ENCODE measurements at regions not wholly inside any gene's neighbourhood (a gene's known extent, or its start where the extent isn't known, plus 50 kb on each side); places are given as distances from the start of the nearest gene placed in this dataset.

GRCh38 chr12:130227641-130228040 is 65.4 kb downstream of the FZD10 start:
- no peak for DNase-seq
- no peaks in the 10 kb centered on the region for H3K4me1 ChIP-seq (ENCODE audit: control insufficient read depth, insufficient read depth, low read length)
- no peak overlapping the region for H3K4me3 ChIP-seq (ENCODE audit: low read length)
- peaks cover 4% of the 10 kb centered on the region for H3K9me3 ChIP-seq (ENCODE audit: control insufficient read depth, low read depth, low read length)
- no peaks in the 10 kb centered on the region for H3K36me3 ChIP-seq (ENCODE audit: control insufficient read depth, insufficient read depth, low read length)
- H3K27ac ChIP-seq (ENCODE audit: low read length), result no peak overlapping the region
- no peaks in the 10 kb centered on the region for H3K27me3 ChIP-seq (ENCODE audit: control insufficient read depth, insufficient read depth, low read length)
- WGBS (ENCODE audit: insufficient coverage, low lambda C conversion rate), result no CpG with 5 or more reads among the region's 4 CpGs

DNA sequence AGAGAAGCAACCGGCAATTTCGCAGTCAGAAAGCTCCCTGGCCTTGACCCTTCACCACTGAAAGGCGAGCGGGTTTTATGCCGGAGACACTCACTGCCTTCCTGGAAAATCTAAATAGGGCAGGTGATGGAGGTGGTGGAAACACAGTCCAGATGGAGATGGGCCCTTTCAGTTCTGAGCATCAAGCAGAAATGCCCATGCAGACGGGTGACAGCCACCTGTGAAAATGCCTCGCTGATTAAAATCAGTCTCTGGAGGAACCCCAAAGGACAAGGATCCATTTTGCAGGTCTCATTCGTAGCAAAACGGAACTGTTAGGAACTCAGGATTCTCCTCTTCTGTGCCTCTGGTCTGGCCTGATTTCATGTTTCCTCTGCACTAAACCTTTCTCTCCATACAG is 74.2 kb downstream of the FZD10 start:
- Histone ChIP-seq H3K4me3 (ENCODE audit: low read length) (no peak overlapping the region), H3K27ac (ENCODE audit: low read length) (no peak overlapping the region)
- no CpG with 5 or more reads among the region's 9 CpGs for WGBS (ENCODE audit: insufficient coverage, low lambda C conversion rate)

DNA sequence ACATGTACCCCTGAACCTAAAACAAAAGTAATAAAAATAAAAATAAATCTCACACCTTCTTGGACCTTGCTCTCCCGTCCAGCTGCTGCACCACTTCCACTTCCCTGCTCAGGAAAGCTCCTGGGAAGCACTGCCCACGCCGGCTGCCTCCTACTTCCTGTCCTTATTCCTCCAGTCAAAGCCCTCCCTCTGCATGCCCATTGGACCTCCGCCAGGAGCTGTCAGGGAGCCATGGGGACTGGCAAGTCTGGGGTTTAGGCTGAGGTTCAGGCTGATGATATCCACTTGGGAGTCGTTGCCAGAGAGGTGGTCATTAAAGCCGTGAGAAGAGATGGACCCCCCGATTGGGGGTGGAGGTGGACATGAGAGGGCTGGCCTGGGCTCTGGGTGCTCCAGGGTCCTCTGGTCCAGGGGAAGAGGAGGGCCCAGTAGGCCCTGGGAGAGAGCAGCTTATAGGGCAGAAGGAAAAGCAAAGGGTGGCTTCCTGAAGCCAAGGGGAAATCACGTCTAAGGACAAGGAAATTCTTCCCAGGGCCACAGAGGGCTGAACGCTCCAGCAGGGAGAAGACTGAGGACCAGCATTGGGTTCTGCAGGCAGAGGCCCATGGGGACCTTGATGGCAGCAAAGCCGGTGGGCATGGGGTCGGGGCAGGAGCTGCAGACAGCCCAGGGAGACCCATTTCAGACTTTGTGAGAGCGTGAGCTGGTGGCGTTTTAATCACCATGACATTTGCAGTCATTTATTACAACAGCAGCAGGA is 78.7 kb downstream of the FZD10 start:
- Histone ChIP-seq H3K36me3 (ENCODE audit: control insufficient read depth, insufficient read depth, low read length) (no peaks in the 10 kb centered on the region), H3K4me3 (ENCODE audit: low read length) (no peak overlapping the region)
- WGBS (ENCODE audit: insufficient coverage, low lambda C conversion rate), result no CpG with 5 or more reads among the region's 13 CpGs

More for the DNA sequence above, 74.2 kb downstream of the FZD10 start:
- no peaks in the 10 kb centered on the region for H3K9me3 ChIP-seq (ENCODE audit: control insufficient read depth, low read depth, low read length)
- no peaks in the 10 kb centered on the region for H3K36me3 ChIP-seq (ENCODE audit: control insufficient read depth, insufficient read depth, low read length)
- H3K27me3 ChIP-seq (ENCODE audit: control insufficient read depth, insufficient read depth, low read length), result no peaks in the 10 kb centered on the region
- no peaks in the 10 kb centered on the region for H3K4me1 ChIP-seq (ENCODE audit: control insufficient read depth, insufficient read depth, low read length)
- no peak for DNase-seq

GRCh38 chr12:130242506-130242905 is 80.2 kb downstream of the FZD10 start:
- no peak for DNase-seq
- H3K9me3 ChIP-seq (ENCODE audit: control insufficient read depth, low read depth, low read length), result no peaks in the 10 kb centered on the region
- no peaks in the 10 kb centered on the region for H3K36me3 ChIP-seq (ENCODE audit: control insufficient read depth, insufficient read depth, low read length)
- no peaks in the 10 kb centered on the region for H3K27me3 ChIP-seq (ENCODE audit: control insufficient read depth, insufficient read depth, low read length)
- H3K4me3 ChIP-seq (ENCODE audit: low read length), result no peak overlapping the region
- H3K4me1 ChIP-seq (ENCODE audit: control insufficient read depth, insufficient read depth, low read length), result no peaks in the 10 kb centered on the region
- no peak overlapping the region for H3K27ac ChIP-seq (ENCODE audit: low read length)
- WGBS (ENCODE audit: insufficient coverage, low lambda C conversion rate), result 100% methylated on average over 1 of the region's 7 CpGs

More for the DNA sequence above, 78.7 kb downstream of the FZD10 start:
- no peaks in the 10 kb centered on the region for H3K27me3 ChIP-seq (ENCODE audit: control insufficient read depth, insufficient read depth, low read length)
- no peaks in the 10 kb centered on the region for H3K9me3 ChIP-seq (ENCODE audit: control insufficient read depth, low read depth, low read length)
- no peak for DNase-seq
- no peak overlapping the region for H3K27ac ChIP-seq (ENCODE audit: low read length)
- H3K4me1 ChIP-seq (ENCODE audit: control insufficient read depth, insufficient read depth, low read length), result no peaks in the 10 kb centered on the region

GRCh38 chr12:130245251-130245650 is 83.0 kb downstream of the FZD10 start:
- Histone ChIP-seq H3K27me3 (ENCODE audit: control insufficient read depth, insufficient read depth, low read length) (no peaks in the 10 kb centered on the region), H3K27ac (ENCODE audit: low read length) (no peak overlapping the region), H3K4me1 (ENCODE audit: control insufficient read depth, insufficient read depth, low read length) (no peaks in the 10 kb centered on the region), H3K4me3 (ENCODE audit: low read length) (no peak overlapping the region), H3K36me3 (ENCODE audit: control insufficient read depth, insufficient read depth, low read length) (no peaks in the 10 kb centered on the region), H3K9me3 (ENCODE audit: control insufficient read depth, low read depth, low read length) (no peaks in the 10 kb centered on the region)
- no peak for DNase-seq
- WGBS (ENCODE audit: insufficient coverage, low lambda C conversion rate), result no CpG with 5 or more reads among the region's 6 CpGs

GRCh38 chr12:130246560-130246959 is 84.3 kb downstream of the FZD10 start:
- H3K9me3 ChIP-seq (ENCODE audit: control insufficient read depth, low read depth, low read length), result no peaks in the 10 kb centered on the region
- no peaks in the 10 kb centered on the region for H3K36me3 ChIP-seq (ENCODE audit: control insufficient read depth, insufficient read depth, low read length)
- no peak overlapping the region for H3K27ac ChIP-seq (ENCODE audit: low read length)
- no peaks in the 10 kb centered on the region for H3K27me3 ChIP-seq (ENCODE audit: control insufficient read depth, insufficient read depth, low read length)
- no peak overlapping the region for H3K4me3 ChIP-seq (ENCODE audit: low read length)
- DNase-seq, result no peak
- WGBS (ENCODE audit: insufficient coverage, low lambda C conversion rate), result 100% methylated on average over 1 of the region's 6 CpGs
- H3K4me1 ChIP-seq (ENCODE audit: control insufficient read depth, insufficient read depth, low read length), result no peaks in the 10 kb centered on the region

DNA sequence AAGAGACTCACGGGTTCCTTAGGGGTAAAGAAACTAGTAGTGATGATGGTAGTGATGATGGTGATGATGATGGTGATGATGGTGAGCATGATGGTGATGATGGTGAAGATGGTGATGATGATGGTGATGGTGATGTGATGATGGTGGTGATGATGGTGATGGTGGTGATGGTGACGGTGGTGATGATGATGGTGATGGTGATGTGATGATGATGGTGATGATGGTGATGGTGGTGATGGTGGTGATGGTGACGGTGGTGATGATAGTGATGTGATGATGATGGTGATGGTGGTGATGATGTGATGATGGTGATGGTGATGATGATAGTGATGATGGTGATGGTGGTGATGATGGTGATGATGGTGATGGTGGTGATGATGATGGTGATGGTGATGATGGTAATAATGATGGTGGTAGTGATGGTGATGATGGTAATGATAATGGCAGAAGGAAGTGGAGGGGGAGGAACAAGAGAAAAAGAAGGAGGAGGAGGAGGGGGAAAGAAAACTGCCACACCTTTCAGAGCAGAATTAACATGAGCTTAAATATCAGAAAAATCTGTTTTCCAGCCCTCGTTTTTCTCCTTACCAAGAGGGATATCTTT is 85.5 kb downstream of the FZD10 start:
- DNase-seq, result no peak
- no peaks in the 10 kb centered on the region for H3K27me3 ChIP-seq (ENCODE audit: control insufficient read depth, insufficient read depth, low read length)
- H3K9me3 ChIP-seq (ENCODE audit: control insufficient read depth, low read depth, low read length), result no peaks in the 10 kb centered on the region
- no peak overlapping the region for H3K4me3 ChIP-seq (ENCODE audit: low read length)
- H3K4me1 ChIP-seq (ENCODE audit: control insufficient read depth, insufficient read depth, low read length), result no peaks in the 10 kb centered on the region
- H3K36me3 ChIP-seq (ENCODE audit: control insufficient read depth, insufficient read depth, low read length), result no peaks in the 10 kb centered on the region
- H3K27ac ChIP-seq (ENCODE audit: low read length), result no peak overlapping the region
- WGBS (ENCODE audit: insufficient coverage, low lambda C conversion rate), result 73% methylated on average over 3 of the region's 4 CpGs

DNA sequence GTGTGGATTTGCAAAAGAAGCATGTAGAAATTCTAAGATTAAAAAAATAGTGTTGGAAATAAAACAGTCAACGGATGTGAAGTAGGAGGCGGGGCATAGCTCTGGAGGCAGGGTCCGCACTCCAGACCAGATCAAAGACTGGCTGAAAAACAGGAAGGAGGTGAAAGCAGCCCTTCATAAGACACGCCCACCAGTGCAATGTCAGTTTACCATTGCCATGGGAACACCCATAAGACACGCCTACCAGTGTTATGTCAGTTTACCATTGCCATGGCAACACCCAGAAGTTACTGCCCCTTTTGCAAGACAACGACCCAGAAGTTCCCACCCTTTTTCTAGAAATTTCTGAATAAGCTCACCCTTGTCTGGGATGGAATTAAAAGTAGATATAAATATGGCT is 87.1 kb downstream of the FZD10 start:
- H3K4me3 ChIP-seq (ENCODE audit: low read length), result no peak overlapping the region
- no peaks in the 10 kb centered on the region for H3K4me1 ChIP-seq (ENCODE audit: control insufficient read depth, insufficient read depth, low read length)
- H3K27me3 ChIP-seq (ENCODE audit: control insufficient read depth, insufficient read depth, low read length), result no peaks in the 10 kb centered on the region
- no peaks in the 10 kb centered on the region for H3K36me3 ChIP-seq (ENCODE audit: control insufficient read depth, insufficient read depth, low read length)
- no peak for DNase-seq
- no peak overlapping the region for H3K27ac ChIP-seq (ENCODE audit: low read length)
- 93% methylated on average over 2 of the region's 6 CpGs for WGBS (ENCODE audit: insufficient coverage, low lambda C conversion rate)
- no peaks in the 10 kb centered on the region for H3K9me3 ChIP-seq (ENCODE audit: control insufficient read depth, low read depth, low read length)

DNA sequence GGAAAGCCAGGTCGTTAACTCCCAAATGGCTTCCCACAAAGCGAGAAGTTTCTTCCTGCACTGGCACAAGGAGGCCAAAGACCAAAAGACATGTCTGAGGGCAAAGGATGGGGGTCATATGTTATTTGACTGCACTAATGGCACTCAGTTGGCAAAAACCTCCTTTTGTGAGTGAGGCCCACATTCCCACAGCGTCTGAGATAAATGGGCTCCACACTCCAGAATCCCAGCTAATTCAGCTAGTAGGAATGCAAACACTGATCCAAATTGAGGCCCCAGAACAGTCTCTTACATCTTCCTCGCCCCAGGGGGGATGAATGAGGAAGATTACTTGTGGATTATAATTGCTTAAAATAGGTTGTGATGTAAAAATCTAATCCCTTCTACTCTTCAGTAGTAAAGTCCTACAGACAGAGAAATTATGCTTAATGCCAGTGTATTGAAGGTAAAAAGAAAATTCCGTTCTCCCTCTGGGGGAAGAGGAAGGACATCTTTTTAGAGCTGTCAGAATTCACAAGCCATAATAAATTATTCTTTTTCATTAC is 86.4 kb upstream of the PIWIL1 start:
- no peaks in the 10 kb centered on the region for H3K27me3 ChIP-seq (ENCODE audit: control insufficient read depth, insufficient read depth, low read length)
- no peak for DNase-seq
- no CpG with 5 or more reads among the region's 5 CpGs for WGBS (ENCODE audit: insufficient coverage, low lambda C conversion rate)
- no peaks in the 10 kb centered on the region for H3K36me3 ChIP-seq (ENCODE audit: control insufficient read depth, insufficient read depth, low read length)
- no peak overlapping the region for H3K4me3 ChIP-seq (ENCODE audit: low read length)
- H3K27ac ChIP-seq (ENCODE audit: low read length), result no peak overlapping the region
- no peaks in the 10 kb centered on the region for H3K9me3 ChIP-seq (ENCODE audit: control insufficient read depth, low read depth, low read length)
- H3K4me1 ChIP-seq (ENCODE audit: control insufficient read depth, insufficient read depth, low read length), result no peaks in the 10 kb centered on the region

GRCh38 chr12:130253866-130254265 is 83.8 kb upstream of the PIWIL1 start:
- no CpG with 5 or more reads among the region's 5 CpGs for WGBS (ENCODE audit: insufficient coverage, low lambda C conversion rate)
- H3K27ac ChIP-seq (ENCODE audit: low read length), result no peak overlapping the region

More at GRCh38 chr12:130253866-130254265, 83.8 kb upstream of the PIWIL1 start:
- no peaks in the 10 kb centered on the region for H3K9me3 ChIP-seq (ENCODE audit: control insufficient read depth, low read depth, low read length)
- H3K4me3 ChIP-seq (ENCODE audit: low read length), result no peak overlapping the region
- H3K36me3 ChIP-seq (ENCODE audit: control insufficient read depth, insufficient read depth, low read length), result no peaks in the 10 kb centered on the region
- H3K27me3 ChIP-seq (ENCODE audit: control insufficient read depth, insufficient read depth, low read length), result no peaks in the 10 kb centered on the region
- no peak for DNase-seq
- H3K4me1 ChIP-seq (ENCODE audit: control insufficient read depth, insufficient read depth, low read length), result no peaks in the 10 kb centered on the region
